Right lobe of liver (tissue), 4 donors: ENCODE measurements at regions not wholly inside any gene's neighbourhood (a gene's known extent, or its start where the extent isn't known, plus 50 kb on each side); places are given as distances from the start of the nearest gene placed in this dataset.

Experiments
- CTCF ChIP-seq, 4 donors: fragments of 200-600 bp in 3 of 4; fragments of 450-650 bp in 1 of 4; IDR thresholded peaks; one replicate each; pipeline versions ENCODE4 v1.5.1 to v1.8.0; 2016 to 2022; ENCODE audit warnings: antibody characterized with exemption in 4 of 4, mild to moderate bottlenecking in 2 of 4
- POLR2A ChIP-seq: fragments of 450-650 bp; IDR thresholded peaks from one replicate; pipeline ENCODE4 v1.6.1; 2017; ENCODE audit warnings: antibody characterized with exemption, mild to moderate bottlenecking
- donor health status: DM: no; HTN: no; CAD: no.
- donor health status: DM: no; HTN: no; CAD: no.
- donor health status: DM: no; HTN: yes; CAD: no.

GRCh38 chr5:88049156-88049555 lies 219.5 kb downstream of the TMEM161B start:
- TF ChIP-seq POLR2A (no peak), CTCF (IDR thresholded peaks at IDR 0.05) (no peak)
